H9 (cell line): ENCODE measurements at regions not wholly inside any gene's neighbourhood (a gene's known extent, or its start where the extent isn't known, plus 50 kb on each side); places are given as distances from the start of the nearest gene placed in this dataset.

Experiments used
- DNase-seq: peaks from one replicate; pipeline ENCODE4 v3.0.0-alpha.2; 2017
- H2AFZ ChIP-seq: one replicate; pipeline ENCODE4 v1.6.1; 2013; ENCODE audit warnings: mild to moderate bottlenecking, low read length, control low read depth, moderate library complexity
- H2AK5ac ChIP-seq: 2 replicates; pipeline ENCODE4 v1.6.1; 2013; ENCODE audit warnings: low read length, control low read depth, mixed read lengths; ENCODE audit not compliant: insufficient read length
- H2BK120ac ChIP-seq: one replicate; pipeline ENCODE4 v1.6.1; 2013; ENCODE audit warnings: low read depth, mild to moderate bottlenecking, low read length, control low read depth, inconsistent platforms; ENCODE audit not compliant: poor library complexity, severe bottlenecking
- H2BK12ac ChIP-seq: 2 replicates; pipeline ENCODE4 v1.6.1; 2013; ENCODE audit warnings: low read length, control low read depth, mixed read lengths, low read depth; ENCODE audit not compliant: insufficient read length
- H2BK15ac ChIP-seq: 2 replicates; pipeline ENCODE4 v1.6.1; 2013; ENCODE audit warnings: low read depth, low read length, control low read depth
- H2BK20ac ChIP-seq: one replicate; pipeline ENCODE4 v1.6.1; 2013; ENCODE audit warnings: low read depth, mild to moderate bottlenecking, low read length, control low read depth, inconsistent platforms; ENCODE audit not compliant: poor library complexity, severe bottlenecking
- H2BK5ac ChIP-seq: 2 replicates; pipeline ENCODE4 v1.6.1; 2013; ENCODE audit warnings: low read length, control low read depth, mixed read lengths; ENCODE audit not compliant: insufficient read length
- H3K14ac ChIP-seq: 2 replicates; pipeline ENCODE4 v1.6.1; 2013; ENCODE audit warnings: low read length, control low read depth; ENCODE audit not compliant: insufficient read depth
- H3K18ac ChIP-seq: 2 replicates; pipeline ENCODE4 v1.6.1; 2013; ENCODE audit warnings: low read depth, mild to moderate bottlenecking, mixed read lengths, low read length, control low read depth; ENCODE audit not compliant: insufficient read length
- H3K23ac ChIP-seq: 2 replicates; pipeline ENCODE4 v1.6.1; 2013; ENCODE audit warnings: low read length, control low read depth, mixed read lengths, low read depth; ENCODE audit not compliant: insufficient read length
- H3K23me2 ChIP-seq: 2 replicates; pipeline ENCODE4 v1.6.1; 2013; ENCODE audit warnings: low read depth, mild to moderate bottlenecking, mixed read lengths, low read length, control low read depth; ENCODE audit not compliant: insufficient read length, poor library complexity, severe bottlenecking
- H3K27ac ChIP-seq: 2 replicates; pipeline ENCODE4 v1.5.1; 2013; ENCODE audit warnings: low read length, control low read depth, mixed read lengths, low read depth; ENCODE audit not compliant: insufficient read length
- H3K27me3 ChIP-seq: 2 replicates; pipeline ENCODE4 v1.6.1; 2013; ENCODE audit warnings: low read length, control low read depth, inconsistent platforms; ENCODE audit not compliant: insufficient read depth
- H3K4ac ChIP-seq: 2 replicates; pipeline ENCODE4 v1.6.1; 2013; ENCODE audit warnings: low read depth, mild to moderate bottlenecking, control low read depth, inconsistent platforms, low read length, moderate library complexity
- H3K4me1 ChIP-seq: 2 replicates; pipeline ENCODE4 v1.6.1; 2013; ENCODE audit warnings: low read length, control low read depth, inconsistent platforms; ENCODE audit not compliant: insufficient read depth
- H3K4me2 ChIP-seq: 2 replicates; pipeline ENCODE4 v1.6.1; 2013; ENCODE audit warnings: low read length, control low read depth, mixed read lengths; ENCODE audit not compliant: insufficient read length, insufficient read depth
- H3K56ac ChIP-seq: 2 replicates; pipeline ENCODE4 v1.6.1; 2013; ENCODE audit warnings: low read depth, mild to moderate bottlenecking, mixed read lengths, low read length, control low read depth; ENCODE audit not compliant: insufficient read length
- H3K79me1 ChIP-seq: 2 replicates; pipeline ENCODE4 v1.6.1; 2013; ENCODE audit warnings: low read depth, mild to moderate bottlenecking, moderate library complexity, low read length, control low read depth, inconsistent platforms; ENCODE audit not compliant: insufficient read depth, poor library complexity, severe bottlenecking
- H3K79me2 ChIP-seq: 2 replicates; pipeline ENCODE4 v1.6.1; 2013; ENCODE audit warnings: low read length, control low read depth, inconsistent platforms; ENCODE audit not compliant: insufficient read depth
- H3K9ac ChIP-seq: 2 replicates; pipeline ENCODE4 v1.6.1; 2013; ENCODE audit warnings: low read length, control low read depth, mixed read lengths; ENCODE audit not compliant: insufficient read length; ENCODE audit errors: extremely low read depth
- H3K9me3 ChIP-seq: one replicate; pipeline ENCODE4 v1.6.1; 2013; ENCODE audit warnings: low read depth, low read length, inconsistent platforms; ENCODE audit not compliant: control insufficient read depth
- H3T11ph ChIP-seq: one replicate; pipeline ENCODE4 v1.6.1; 2013; ENCODE audit warnings: mild to moderate bottlenecking, low read length, control low read depth, inconsistent platforms
- H4K20me1 ChIP-seq: one replicate; pipeline ENCODE4 v1.6.1; 2013; ENCODE audit not compliant: control insufficient read depth, insufficient read length, insufficient read depth
- H4K5ac ChIP-seq: 2 replicates; pipeline ENCODE4 v1.6.1; 2013; ENCODE audit warnings: low read depth, mild to moderate bottlenecking, mixed read lengths, low read length, control low read depth; ENCODE audit not compliant: insufficient read length
- H4K8ac ChIP-seq: replicated peaks from 2 replicates; pipeline ENCODE4 v1.6.1; 2013; ENCODE audit warnings: low read length, control low read depth, mixed read lengths, low read depth; ENCODE audit not compliant: insufficient read length
- H4K91ac ChIP-seq: 2 replicates; pipeline ENCODE4 v1.6.1; 2013; ENCODE audit warnings: low read depth, mild to moderate bottlenecking, moderate library complexity, mixed read lengths, low read length, control low read depth; ENCODE audit not compliant: insufficient read length
- H3K27ac Mint-ChIP-seq, 3 experiments: 2 replicates in 2 of 3; 3 replicates in 1 of 3; pipeline ENCODE4 v1.8.0; 2020 to 2021; ENCODE audit warnings: mixed read lengths in 3 of 3, mild to moderate bottlenecking in 1 of 3, moderate library complexity in 1 of 3
- H3K27me3 Mint-ChIP-seq: 2 replicates; pipeline ENCODE4 v1.8.0; 2021; ENCODE audit warnings: low read depth, mild to moderate bottlenecking, moderate library complexity, mixed read lengths
- H3K36me3 Mint-ChIP-seq, 3 experiments: 2 replicates in 2 of 3; 3 replicates in 1 of 3; pipeline ENCODE4 v1.8.0; 2020 to 2021; ENCODE audit warnings: low read depth in 3 of 3, mixed read lengths in 3 of 3; ENCODE audit not compliant: insufficient read depth in 1 of 3
- H3K4me1 Mint-ChIP-seq, 2 experiments: 2 replicates each; pipeline ENCODE4 v1.8.0; 2020; ENCODE audit warnings: mixed read lengths in 2 of 2
- H3K4me3 Mint-ChIP-seq, 2 experiments: 2 replicates in 1 of 2; 3 replicates in 1 of 2; pipeline ENCODE4 v1.8.0; 2020 to 2021; ENCODE audit warnings: mild to moderate bottlenecking in 2 of 2, mixed read lengths in 2 of 2, moderate library complexity in 1 of 2
- H3K9me3 Mint-ChIP-seq, 2 experiments: 2 replicates in 1 of 2; 3 replicates in 1 of 2; pipeline ENCODE4 v1.8.0; 2020; ENCODE audit warnings: mild to moderate bottlenecking in 2 of 2, mixed read lengths in 2 of 2, moderate library complexity in 1 of 2
- CTCF ChIP-seq: fragments of 200-600 bp; sonication (generic); conservative IDR thresholded peaks from 3 replicates; pipeline ENCODE4 v1.8.0; 2021; ENCODE audit warnings: antibody characterized with exemption, mild to moderate bottlenecking
- WGBS: extraction: QIAGEN DNeasy Blood & Tissue Kit; methylation state at CpG from one replicate; pipeline ENCODE4 v1.1.7; 2013; ENCODE audit warnings: missing lambda C conversion rate, low lambda C conversion rate, mixed read lengths; ENCODE audit not compliant: insufficient read length; ENCODE audit errors: extremely low coverage; 5-methylcytosine and 5-hydroxymethylcytosine counted together

DNA sequence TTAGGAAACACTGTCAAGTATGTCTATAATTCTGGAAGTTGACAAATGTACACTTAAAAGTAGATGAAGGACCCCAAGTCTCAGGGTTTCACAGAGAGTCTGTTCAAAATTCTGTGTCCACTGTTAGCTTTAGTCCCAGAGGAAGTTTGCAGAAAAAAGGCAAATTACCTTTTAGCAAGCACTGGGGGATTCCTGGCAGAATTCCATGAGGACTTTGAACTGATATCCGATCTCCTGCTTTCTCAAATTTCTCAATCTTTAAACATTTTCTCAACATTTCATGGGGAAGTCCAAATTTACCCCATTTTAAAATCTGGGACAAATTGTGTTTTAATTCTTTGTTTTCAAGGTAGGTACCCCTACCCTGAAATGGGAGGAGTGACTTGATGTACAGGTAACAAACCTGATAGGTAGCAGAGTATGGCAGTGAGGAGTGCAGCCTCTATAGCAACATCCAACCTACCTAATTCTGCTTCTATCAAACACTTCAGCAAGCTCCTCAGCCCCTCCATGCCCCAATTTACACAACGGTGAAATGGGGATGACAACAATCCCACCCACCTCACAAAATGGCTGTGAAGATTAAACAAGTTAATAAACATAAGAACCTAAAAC lies 344.9 kb downstream of the OMA1 start:
- no peak overlapping the region for H2BK5ac ChIP-seq
- no CpG with 5 or more reads among the region's 2 CpGs for WGBS
- H3T11ph ChIP-seq = no peak overlapping the region
- H3K4ac ChIP-seq = no peak overlapping the region
- no peak overlapping the region for H3K23ac ChIP-seq
- no peak overlapping the region for H2BK120ac ChIP-seq
- no peak overlapping the region for H2BK20ac ChIP-seq
- H4K8ac ChIP-seq = no peak overlapping the region
- no peak overlapping the region for H3K56ac ChIP-seq
- H3K4me1 ChIP-seq = no peaks in the 10 kb centered on the region
- no peak overlapping the region for H4K91ac ChIP-seq
- H4K5ac ChIP-seq = no peak overlapping the region
- H3K9ac ChIP-seq = no peak overlapping the region
- no peak overlapping the region for H3K4me2 ChIP-seq
- H3K27ac ChIP-seq = no peak overlapping the region
- Mint-ChIP-seq H3K36me3 (peaks cover 2 to 7% (median 2%) of the 10 kb centered on the region in 3 experiments; a peak in 4 of 7 replicates), H3K4me3 (no peak overlapping the region), H3K4me1 (no peaks in the 10 kb centered on the region), H3K9me3 (no peaks in the 10 kb centered on the region), H3K27me3 (no peaks in the 10 kb centered on the region; the same call in 1 of the 2 replicates), H3K27ac (no peak overlapping the region)
- H4K20me1 ChIP-seq = no peaks in the 10 kb centered on the region
- no peaks in the 10 kb centered on the region for H3K23me2 ChIP-seq
- H2AFZ ChIP-seq = no peak overlapping the region
- no peak overlapping the region for H2BK15ac ChIP-seq
- no peak overlapping the region for H3K14ac ChIP-seq
- no peak for TF ChIP-seq CTCF
- H2BK12ac ChIP-seq = no peak overlapping the region
- no peak overlapping the region for H3K18ac ChIP-seq
- H3K79me2 ChIP-seq = no peaks in the 10 kb centered on the region
- H3K9me3 ChIP-seq = no peaks in the 10 kb centered on the region
- H2AK5ac ChIP-seq = no peak overlapping the region
- no peaks in the 10 kb centered on the region for H3K27me3 ChIP-seq
- no peak for DNase-seq
- H3K79me1 ChIP-seq = no peaks in the 10 kb centered on the region
